Cardiac fibroblast (primary cell): ENCODE measurements at regions not wholly inside any gene's neighbourhood (a gene's known extent, or its start where the extent isn't known, plus 50 kb on each side); places are given as distances from the start of the nearest gene placed in this dataset.
A peak's percentile ranks its signal among the peaks of the same experiment; 100 is the strongest.

Experiments used
- DNase-seq, 2 donors: peaks; one replicate each; pipeline versions ENCODE4 v3.0.0 to v3.0.0-alpha.2; 2010; ENCODE audit warnings: low read depth in 2 of 2
- H3K4me3 ChIP-seq, 2 donors: replicated peaks in 1 of 2; 1 replicate in 1 of 2; 2 replicates in 1 of 2; pipeline ENCODE4 v1.5.1; 2011; ENCODE audit warnings: low read depth in 2 of 2, low read length in 2 of 2, mild to moderate bottlenecking in 2 of 2, moderate library complexity in 1 of 2
- TF ChIP-seq, protein P1 (sequence below): IDR thresholded peaks from one replicate; pipeline ENCODE4 v1.5.1; 2011; ENCODE audit warnings: low read depth, mild to moderate bottlenecking, low read length, inconsistent platforms

DNA sequence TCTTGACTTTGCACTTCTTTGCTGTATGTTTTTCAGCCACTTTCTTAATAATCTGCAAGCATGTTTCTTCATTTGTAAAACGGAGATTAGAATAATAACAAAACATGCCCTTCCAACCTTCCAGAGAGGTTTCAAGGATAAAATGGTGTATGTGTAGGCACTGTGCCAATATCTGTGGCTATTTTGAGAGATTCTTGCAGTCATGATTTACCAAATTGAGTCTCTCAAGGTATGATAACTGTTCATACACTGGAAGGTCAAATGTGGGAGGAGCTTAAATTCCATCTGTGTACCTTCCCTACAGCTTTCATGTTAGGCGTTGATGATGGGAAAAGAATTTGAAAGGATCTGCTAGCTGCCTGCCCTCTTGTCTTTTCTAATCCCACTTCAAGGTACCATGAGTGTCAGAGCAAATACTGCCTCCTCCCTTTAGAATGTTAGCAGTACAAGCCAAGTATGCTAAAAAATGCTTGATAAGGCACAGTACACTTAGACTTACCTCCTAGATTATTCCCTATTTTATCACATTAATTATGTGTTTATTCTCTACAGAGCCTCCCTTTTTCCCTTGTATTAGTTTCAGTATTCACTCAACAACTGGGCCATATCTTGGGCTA, 78.0 kb upstream of the ST8SIA2 start:
- no peak for DNase-seq
- H3K4me3 ChIP-seq = no peak overlapping the region
- TF ChIP-seq, protein P1, sequence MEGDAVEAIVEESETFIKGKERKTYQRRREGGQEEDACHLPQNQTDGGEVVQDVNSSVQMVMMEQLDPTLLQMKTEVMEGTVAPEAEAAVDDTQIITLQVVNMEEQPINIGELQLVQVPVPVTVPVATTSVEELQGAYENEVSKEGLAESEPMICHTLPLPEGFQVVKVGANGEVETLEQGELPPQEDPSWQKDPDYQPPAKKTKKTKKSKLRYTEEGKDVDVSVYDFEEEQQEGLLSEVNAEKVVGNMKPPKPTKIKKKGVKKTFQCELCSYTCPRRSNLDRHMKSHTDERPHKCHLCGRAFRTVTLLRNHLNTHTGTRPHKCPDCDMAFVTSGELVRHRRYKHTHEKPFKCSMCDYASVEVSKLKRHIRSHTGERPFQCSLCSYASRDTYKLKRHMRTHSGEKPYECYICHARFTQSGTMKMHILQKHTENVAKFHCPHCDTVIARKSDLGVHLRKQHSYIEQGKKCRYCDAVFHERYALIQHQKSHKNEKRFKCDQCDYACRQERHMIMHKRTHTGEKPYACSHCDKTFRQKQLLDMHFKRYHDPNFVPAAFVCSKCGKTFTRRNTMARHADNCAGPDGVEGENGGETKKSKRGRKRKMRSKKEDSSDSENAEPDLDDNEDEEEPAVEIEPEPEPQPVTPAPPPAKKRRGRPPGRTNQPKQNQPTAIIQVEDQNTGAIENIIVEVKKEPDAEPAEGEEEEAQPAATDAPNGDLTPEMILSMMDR = no peak

DNA sequence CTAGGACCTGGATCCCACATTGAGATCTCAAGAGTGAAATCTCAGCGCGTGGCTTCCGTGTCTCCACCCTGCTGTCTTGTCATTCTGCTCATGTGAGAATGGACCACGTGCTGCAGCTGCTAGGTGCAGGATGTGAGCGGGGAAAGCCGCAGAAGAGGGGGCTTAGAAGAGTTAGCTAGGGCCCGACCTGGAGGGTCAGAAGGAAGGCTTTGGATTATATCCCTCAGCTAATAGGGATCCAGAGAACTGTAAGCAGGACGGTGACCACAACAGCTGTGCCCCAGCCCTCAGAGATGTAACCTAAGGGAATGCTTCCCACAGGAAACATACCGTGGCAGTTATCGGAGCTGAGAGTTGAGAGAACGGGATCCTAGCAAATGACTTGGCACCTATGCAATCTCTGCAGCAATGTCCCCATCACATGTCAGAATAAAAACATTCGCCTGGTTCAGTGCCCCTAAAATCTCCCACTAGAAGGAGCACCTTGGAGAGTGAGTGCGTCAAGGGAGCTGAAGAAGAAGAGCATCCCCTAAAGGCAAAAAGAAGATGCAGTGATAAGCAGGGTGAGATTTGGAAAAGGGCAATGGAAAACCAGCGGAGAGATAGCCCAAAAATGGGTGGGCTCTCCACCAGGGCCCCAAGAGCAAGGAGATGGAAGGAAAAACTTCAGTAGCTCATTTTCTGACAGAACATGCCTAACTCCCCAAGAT, 76.9 kb upstream of the ST8SIA2 start:
- TF ChIP-seq, protein P1 = no peak
- H3K4me3 ChIP-seq = no peak overlapping the region
- no peak for DNase-seq

DNA sequence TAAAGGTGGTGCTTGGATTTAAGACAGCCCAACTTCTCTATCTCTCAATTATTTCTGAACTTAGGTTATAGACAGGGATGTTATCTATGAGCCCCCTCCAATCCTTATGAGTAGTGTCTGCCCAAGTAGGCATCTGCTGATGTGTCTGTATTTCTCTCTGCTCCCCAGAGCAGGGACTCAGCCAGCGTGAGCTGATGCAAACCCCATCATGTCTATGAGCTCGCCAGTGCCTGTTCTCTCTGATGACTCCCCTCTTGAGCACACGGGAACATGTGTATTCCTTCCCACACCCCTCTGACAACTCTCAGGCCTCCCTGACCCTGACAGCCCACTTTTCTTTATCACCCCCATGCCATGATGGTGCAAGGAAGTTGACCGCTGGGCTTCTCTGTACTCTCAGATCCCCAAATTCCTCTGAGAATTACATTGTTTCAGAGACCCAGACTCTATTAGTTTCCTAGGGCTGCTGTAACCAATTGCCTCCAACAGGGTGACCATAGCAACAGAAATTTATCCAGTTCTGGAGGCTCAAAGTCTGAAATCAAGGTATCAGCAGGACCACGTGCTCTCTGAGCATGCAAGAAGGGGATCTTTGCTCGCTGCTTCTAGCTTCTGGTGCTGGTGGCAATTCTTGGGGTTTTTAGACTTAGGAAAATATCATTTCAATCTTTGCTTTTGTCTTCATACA, 73.5 kb upstream of the ST8SIA2 start:
- no peak overlapping the region for H3K4me3 ChIP-seq
- no peak for DNase-seq
- TF ChIP-seq, protein P1 = no peak

DNA sequence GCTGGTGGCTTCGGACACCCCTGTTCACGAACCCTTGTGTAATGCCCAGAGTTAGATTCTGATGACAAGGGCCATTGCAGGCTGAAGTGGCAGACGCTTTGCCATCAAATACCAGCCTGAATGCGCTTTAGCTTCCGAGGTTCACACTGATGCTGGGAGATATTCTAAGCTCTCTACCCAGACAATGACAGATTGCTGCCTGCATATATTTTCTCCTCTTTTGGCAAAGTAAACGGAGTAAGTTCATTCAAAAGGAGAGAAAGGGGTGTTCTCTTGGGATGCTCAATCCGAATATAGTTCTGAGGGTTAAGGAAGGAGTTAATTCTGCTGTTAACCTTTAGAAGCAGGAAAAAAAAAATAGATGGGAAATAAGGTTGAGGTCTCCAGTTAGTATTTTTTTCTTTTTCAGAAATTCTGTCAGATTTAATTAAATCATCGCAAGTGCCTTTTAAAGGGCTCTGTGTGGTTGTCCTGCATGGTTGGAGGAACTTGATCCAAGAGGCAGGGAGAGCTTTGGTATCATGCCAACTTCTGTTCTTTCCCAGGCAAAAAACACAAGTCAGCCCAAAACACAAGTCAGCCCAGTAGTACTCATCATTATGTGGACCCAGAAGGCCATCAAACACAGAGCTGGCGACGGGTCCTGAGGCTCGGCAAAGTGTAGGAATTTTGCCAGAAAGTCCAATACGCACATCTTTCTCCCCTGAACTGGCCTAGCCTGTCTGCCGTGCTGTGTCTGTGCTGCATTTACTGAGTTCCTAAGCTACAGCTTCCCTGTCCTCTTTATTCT, 70.9 kb upstream of the ST8SIA2 start:
- no peak overlapping the region for H3K4me3 ChIP-seq
- DNase-seq = peak in 1 of 2 donors; percentile 0
- TF ChIP-seq, protein P1 = no peak

DNA sequence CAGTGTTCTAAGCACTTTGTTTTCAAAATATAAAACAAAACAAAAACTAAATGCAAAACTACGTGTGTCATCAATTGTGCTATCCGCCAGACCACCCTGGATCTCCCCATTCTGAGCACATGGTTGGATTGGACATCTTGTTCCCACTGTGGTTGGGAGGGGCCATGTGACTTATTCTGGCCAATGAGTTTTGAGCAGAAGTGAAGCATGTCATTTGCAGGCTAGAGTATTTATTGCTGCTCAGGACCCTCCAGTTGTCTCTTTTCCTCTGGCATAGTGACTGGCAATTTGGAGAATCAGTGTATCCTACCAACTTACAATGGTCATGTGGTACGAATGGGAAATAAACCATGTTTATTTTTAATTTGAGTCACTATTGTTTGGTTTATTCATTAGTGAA, 70.2 kb upstream of the ST8SIA2 start:
- no peak overlapping the region for H3K4me3 ChIP-seq
- TF ChIP-seq, protein P1 = no peak
- DNase-seq = no peak

DNA sequence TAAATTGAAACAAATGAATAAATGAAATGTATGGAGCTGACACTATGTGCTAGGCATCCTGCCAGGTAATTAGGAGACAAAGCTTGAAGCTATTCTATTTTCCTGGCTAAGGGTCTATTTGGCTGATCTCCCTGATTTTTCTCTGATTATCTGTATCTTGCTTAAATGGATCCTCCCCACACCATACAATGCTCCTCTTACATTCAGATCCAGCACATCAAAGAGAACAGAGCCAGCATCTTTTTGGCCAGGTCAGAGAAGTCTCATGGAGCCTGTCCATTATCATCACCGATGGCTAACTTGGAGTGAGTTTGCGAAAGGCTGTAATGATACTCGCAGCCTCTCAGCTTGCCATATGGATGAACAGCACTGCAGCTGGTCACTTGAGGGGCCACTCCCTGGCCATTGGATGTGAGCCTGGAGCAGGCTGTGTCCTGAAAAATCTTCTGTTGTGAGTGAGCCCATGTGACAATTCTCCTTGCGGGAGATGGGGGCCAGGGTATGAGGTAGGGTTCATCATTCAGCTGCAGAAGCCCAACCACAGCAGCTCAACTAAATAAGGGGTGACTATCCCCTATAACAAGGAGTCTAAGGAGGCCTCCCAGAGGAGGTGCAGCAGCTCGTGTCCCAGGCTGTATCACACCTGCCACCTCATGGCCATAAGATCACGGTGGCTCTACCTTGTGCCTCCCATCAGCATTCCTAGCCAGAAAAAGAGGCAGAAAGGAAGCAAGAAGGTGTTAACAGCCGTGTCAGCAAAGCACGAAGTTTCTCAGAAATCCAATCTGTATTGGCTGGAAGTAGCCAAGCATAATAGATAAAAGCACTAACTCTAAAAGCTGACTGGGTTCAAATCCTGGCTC, 69.3 kb upstream of the ST8SIA2 start:
- TF ChIP-seq, protein P1 = no peak
- no peak overlapping the region for H3K4me3 ChIP-seq
- no peak for DNase-seq
